OCI-LY7 (cell line): ENCODE measurements at regions not wholly inside any gene's neighbourhood (a gene's known extent, or its start where the extent isn't known, plus 50 kb on each side); places are given as distances from the start of the nearest gene placed in this dataset.

Experiments used
- BruUV-seq: library from RNA; stranded (reverse); fragments of 400-500 nt; replicated peaks from 2 replicates; lab custom pipeline; 2021; lab: Mats Ljungman, UMichigan
- CTCF ChIA-PET: fragments of 300-600 bp; sonication (Branson Sonifier 250); formaldehyde crosslinking; loops from one replicate; lab custom pipeline; 2022; ENCODE audit warnings: antibody characterized with exemption; ENCODE audit not compliant: unreplicated experiment; lab: Charles Lee
- POLR2A ChIA-PET: fragments of 300-600 bp; sonication (Branson Sonifier 250); formaldehyde crosslinking; loops from one replicate; lab custom pipeline; 2022; ENCODE audit warnings: antibody characterized with exemption; lab: Charles Lee
- DNase-seq: peaks from one replicate; pipeline ENCODE4 v3.0.0-alpha.2; 2015; ENCODE audit warnings: low spot score
- H2AFZ ChIP-seq: fragments of 200-600 bp; sonication (generic), shearing (Covaris generic); 2 replicates; pipeline ENCODE4 v1.6.1; 2014; ENCODE audit warnings: mild to moderate bottlenecking, antibody characterized with exemption, low read length, moderate library complexity
- H3K27ac ChIP-seq: fragments of 200-600 bp; sonication (generic); 2 replicates; pipeline ENCODE4 v1.5.1; 2014; ENCODE audit warnings: mixed run types, low read depth, mild to moderate bottlenecking, moderate library complexity, low read length, inconsistent platforms; ENCODE audit not compliant: poor library complexity, severe bottlenecking
- H3K36me3 ChIP-seq: fragments of 200-600 bp; sonication (generic); 2 replicates; pipeline ENCODE4 v1.6.1; 2014; ENCODE audit warnings: mild to moderate bottlenecking, antibody characterized with exemption, low read length, moderate library complexity, mixed read lengths; ENCODE audit not compliant: insufficient read depth
- H3K4me1 ChIP-seq: fragments of 200-600 bp; sonication (generic); 2 replicates; pipeline ENCODE4 v1.5.1; 2014; ENCODE audit warnings: mild to moderate bottlenecking, low read length; ENCODE audit not compliant: insufficient read depth, poor library complexity, severe bottlenecking
- H3K4me2 ChIP-seq: fragments of 200-600 bp; sonication (generic); 2 replicates; pipeline ENCODE4 v1.6.1; 2014; ENCODE audit warnings: mild to moderate bottlenecking, low read length
- H3K4me3 ChIP-seq: fragments of 200-600 bp; sonication (generic); 2 replicates; pipeline ENCODE4 v1.5.1; 2014; ENCODE audit warnings: mild to moderate bottlenecking, low read depth, low read length; ENCODE audit not compliant: poor library complexity, severe bottlenecking
- H3K79me2 ChIP-seq: fragments of 200-600 bp; sonication (generic); 2 replicates; pipeline ENCODE4 v1.6.1; 2016; ENCODE audit warnings: low read depth, mild to moderate bottlenecking, low read length, moderate library complexity, mixed read lengths; ENCODE audit not compliant: insufficient read depth
- H3K9me2 ChIP-seq: fragments of 200-600 bp; sonication (generic); 2 replicates; pipeline ENCODE4 v1.6.1; 2016; ENCODE audit warnings: mild to moderate bottlenecking, low read length, mixed read lengths; ENCODE audit not compliant: insufficient read depth
- H3K9me3 ChIP-seq: fragments of 200-600 bp; sonication (generic); 2 replicates; pipeline ENCODE4 v1.6.1; 2014; ENCODE audit warnings: mild to moderate bottlenecking, mixed run types, low read length, mixed read lengths
- H4K20me1 ChIP-seq: fragments of 200-600 bp; sonication (generic); 2 replicates; pipeline ENCODE4 v1.6.1; 2014; ENCODE audit warnings: mild to moderate bottlenecking, antibody characterized with exemption, low read length, moderate library complexity, mixed read lengths; ENCODE audit not compliant: insufficient read depth
- CTCF ChIP-seq: fragments of 200-600 bp; sonication (generic); conservative IDR thresholded peaks from 2 replicates; pipeline ENCODE4 v1.5.1; 2014; ENCODE audit warnings: mild to moderate bottlenecking, antibody characterized with exemption, low read length, moderate library complexity, mixed read lengths
- EZH2phosphoT487 ChIP-seq: fragments of 200-600 bp; sonication (generic); IDR thresholded peaks from 2 replicates; pipeline ENCODE4 v1.6.1; 2018; ENCODE audit warnings: low read depth, borderline replicate concordance, mild to moderate bottlenecking, mixed run types, antibody characterized with exemption, low read length, moderate library complexity, mixed read lengths
- intact Hi-C: fragments of 100-400 bp; cut with micrococcal nuclease; formaldehyde crosslinking; loops from one replicate; pipeline ENCODE4 v1.10.0; 2022; ENCODE audit not compliant: unreplicated experiment

- no peaks in the 10 kb centered on the region for H3K4me1 ChIP-seq
- H3K9me3 ChIP-seq = no peaks in the 10 kb centered on the region
- intact Hi-C loops = loop anchor here (10.0 kb wide), 1 partner anchor 336 kb away; no protein-coding TSS in a partner anchor
- no peak overlapping the region for H3K4me3 ChIP-seq
- ChIA-PET POLR2A (interaction anchor here (0.6 kb wide), 1 partner anchor 171 kb away, joined by 4 read pairs; no protein-coding TSS in a partner anchor), CTCF (no interaction called here)
- no peaks in the 10 kb centered on the region for H4K20me1 ChIP-seq
- no peak for DNase-seq
- no peak overlapping the region for H3K4me2 ChIP-seq
- H3K9me2 ChIP-seq = no peaks in the 10 kb centered on the region
- no TSS peak for BruUV-seq
- TF ChIP-seq CTCF = no peak
- no peak for TF ChIP-seq EZH2phosphoT487
- H3K36me3 ChIP-seq = no peaks in the 10 kb centered on the region
- H3K79me2 ChIP-seq = no peaks in the 10 kb centered on the region
- no peak overlapping the region for H3K27ac ChIP-seq
- no peak overlapping the region for H2AFZ ChIP-seq
Measured at GRCh38 chr18:10310626-10311025, 143.8 kb upstream of the APCDD1 start.

GRCh38 chr18:10312326-10313015, 142.0 kb upstream of the APCDD1 start:
- H3K79me2 ChIP-seq = no peaks in the 10 kb centered on the region
- no peak overlapping the region for H2AFZ ChIP-seq
- POLR2A ChIA-PET = no interaction called here
- H3K4me2 ChIP-seq = no peak overlapping the region
- intact Hi-C loops = loop anchor here (10.0 kb wide), 1 partner anchor 338 kb away; no protein-coding TSS in a partner anchor
- TF ChIP-seq EZH2phosphoT487 = no peak
- TF ChIP-seq CTCF = no peak
- no peak for DNase-seq
- H3K9me2 ChIP-seq = no peaks in the 10 kb centered on the region
- no peaks in the 10 kb centered on the region for H3K36me3 ChIP-seq
- H3K4me3 ChIP-seq = no peak overlapping the region
- H3K9me3 ChIP-seq = no peaks in the 10 kb centered on the region
- H3K4me1 ChIP-seq = no peaks in the 10 kb centered on the region
- BruUV-seq = no TSS peak
- H3K27ac ChIP-seq = no peak overlapping the region
- no peaks in the 10 kb centered on the region for H4K20me1 ChIP-seq
- CTCF ChIA-PET = no interaction called here

- Histone ChIP-seq H3K9me2 (no peaks in the 10 kb centered on the region), H3K36me3 (no peaks in the 10 kb centered on the region), H3K27ac (no peak overlapping the region), H3K9me3 (no peaks in the 10 kb centered on the region), H3K4me2 (no peak overlapping the region), H3K4me1 (no peaks in the 10 kb centered on the region), H4K20me1 (no peaks in the 10 kb centered on the region), H3K79me2 (no peaks in the 10 kb centered on the region), H2AFZ (no peak overlapping the region), H3K4me3 (no peak overlapping the region)
- intact Hi-C loops = loop anchor here (10.0 kb wide), 1 partner anchor 338 kb away; no protein-coding TSS in a partner anchor
- CTCF ChIA-PET = no interaction called here
- no peak for DNase-seq
- POLR2A ChIA-PET = no interaction called here
- TF ChIP-seq CTCF (no peak), EZH2phosphoT487 (no peak)
- BruUV-seq = no TSS peak
Measured at GRCh38 chr18:10313016-10313342, 141.5 kb upstream of the APCDD1 start.
